Panc1 (cell line): ENCODE measurements at regions not wholly inside any gene's neighbourhood (a gene's known extent, or its start where the extent isn't known, plus 50 kb on each side); places are given as distances from the start of the nearest gene placed in this dataset.

ENCODE experiments used
- ATAC-seq: fragments of 200-7000 bp; cut with Tn5 transposase; 2 replicates; pipeline ENCODE4 v1.9.1; 2020; ENCODE audit warnings: mild to moderate bottlenecking, moderate library complexity
- BruUV-seq: library from RNA; stranded (reverse); fragments of 400-500 nt; replicated peaks from 2 replicates; lab custom pipeline; 2021; lab: Mats Ljungman, UMichigan
- CTCF ChIA-PET: fragments of 300-600 bp; sonication (Branson Sonifier 250); formaldehyde crosslinking; loops from one replicate; lab custom pipeline; 2022; ENCODE audit warnings: antibody characterized with exemption; lab: Charles Lee
- POLR2A ChIA-PET: fragments of 300-600 bp; sonication (Branson Sonifier 250); formaldehyde crosslinking; loops from one replicate; lab custom pipeline; 2022; ENCODE audit warnings: antibody characterized with exemption; lab: Charles Lee
- DNase-seq: peaks from one replicate; pipeline ENCODE4 v3.0.0-alpha.2; 2010; ENCODE audit warnings: low read depth, low spot score
- H3K27ac ChIP-seq: 2 replicates; pipeline ENCODE4 v1.5.1; 2011; ENCODE audit warnings: mild to moderate bottlenecking, low read length, inconsistent platforms
- H3K27me3 ChIP-seq: fragments of 200-500 bp; sonication (Bioruptor generic); 2 replicates; pipeline ENCODE4 v1.6.0; 2014; ENCODE audit warnings: low read length, inconsistent platforms; ENCODE audit not compliant: control insufficient read depth, insufficient read depth
- H3K36me3 ChIP-seq: fragments of 200-500 bp; sonication (Bioruptor generic); 2 replicates; pipeline ENCODE4 v1.5.1; 2014; ENCODE audit warnings: inconsistent platforms, mild to moderate bottlenecking, low read length, moderate library complexity; ENCODE audit not compliant: control insufficient read depth, insufficient read depth
- H3K4me1 ChIP-seq: 2 replicates; pipeline ENCODE4 v1.5.1; 2011; ENCODE audit warnings: inconsistent platforms, mild to moderate bottlenecking, low read length, moderate library complexity; ENCODE audit not compliant: control insufficient read depth, insufficient read depth
- H3K4me3 ChIP-seq, 2 experiments: 2 replicates each; pipeline ENCODE4 v1.5.1; 2011 to 2012; ENCODE audit warnings: low read depth in 2 of 2, low read length in 2 of 2, mild to moderate bottlenecking in 2 of 2, inconsistent platforms in 1 of 2, moderate library complexity in 1 of 2
- H3K9me3 ChIP-seq: fragments of 200-500 bp; sonication (Bioruptor generic); 2 replicates; pipeline ENCODE4 v1.5.1; 2014; ENCODE audit warnings: low read depth, mild to moderate bottlenecking, inconsistent platforms, low read length, moderate library complexity; ENCODE audit not compliant: control insufficient read depth, insufficient read depth
- CTCF ChIP-seq: fragments of 450-650 bp; IDR thresholded peaks from 2 replicates; pipeline ENCODE4 v1.5.1; 2017; ENCODE audit warnings: mild to moderate bottlenecking
- POLR2AphosphoS5 ChIP-seq: IDR thresholded peaks from 2 replicates; pipeline ENCODE4 v1.6.1; 2012; ENCODE audit warnings: mild to moderate bottlenecking, low read depth, low read length, moderate library complexity
- SIN3A ChIP-seq: IDR thresholded peaks from 2 replicates; pipeline ENCODE4 v1.6.1; 2012; ENCODE audit warnings: low read depth, mild to moderate bottlenecking, low read length, moderate library complexity, borderline replicate concordance; ENCODE audit not compliant: insufficient read depth
- TCF7L2 ChIP-seq: IDR thresholded peaks from 2 replicates; pipeline ENCODE4 v1.6.1; 2011; ENCODE audit warnings: mild to moderate bottlenecking, low read depth, low read length, inconsistent platforms
- in situ Hi-C: cut with HindIII; loops from 2 replicates; pipeline ENCODE4 v1.10.0; 2016; ENCODE audit warnings: low sequenced_read_pairs, low pct_unique_long_range_greater_than_20kb
- intact Hi-C: fragments of 100-400 bp; cut with micrococcal nuclease; formaldehyde crosslinking; loops from one replicate; pipeline ENCODE4 v1.10.0; 2022; ENCODE audit not compliant: unreplicated experiment
- TF ChIP-seq, protein P1 (sequence below), 2 experiments: IDR thresholded peaks; 2 replicates each; pipeline ENCODE4 v1.6.1; 2011 to 2012; ENCODE audit warnings: low read depth in 2 of 2, control low read depth in 1 of 2, low read length in 1 of 2, mild to moderate bottlenecking in 1 of 2, moderate library complexity in 1 of 2; ENCODE audit not compliant: insufficient read depth in 1 of 2

DNA sequence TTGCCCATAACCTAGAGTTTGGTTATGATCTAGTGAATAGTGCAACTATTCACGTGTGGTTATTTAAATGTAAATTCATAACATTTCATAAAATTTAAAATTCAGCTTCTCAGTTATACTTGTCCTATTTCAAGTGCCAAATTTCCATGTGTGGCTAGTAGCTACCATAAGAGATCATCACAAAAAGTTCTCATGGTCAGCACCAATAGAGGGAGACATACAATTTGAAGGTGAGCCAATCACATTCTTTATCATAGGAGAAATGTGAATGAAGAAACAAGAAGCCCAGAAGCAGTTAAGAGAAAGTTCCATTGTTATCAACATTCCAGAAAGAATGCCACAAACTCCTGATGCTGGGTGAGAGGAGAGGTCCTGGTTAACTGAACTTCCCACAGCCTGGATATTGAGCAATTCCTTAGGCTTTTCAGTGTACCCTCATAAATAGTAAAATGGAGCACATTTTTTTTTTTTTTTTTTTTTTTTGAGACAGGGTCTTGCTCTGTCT lies 892.9 kb upstream of the USP15 start:
- in situ Hi-C loops (no loop called here), intact Hi-C loops (no loop called here)
- DNase-seq (no peak), ATAC-seq (no peak)
- TF ChIP-seq, protein P1, sequence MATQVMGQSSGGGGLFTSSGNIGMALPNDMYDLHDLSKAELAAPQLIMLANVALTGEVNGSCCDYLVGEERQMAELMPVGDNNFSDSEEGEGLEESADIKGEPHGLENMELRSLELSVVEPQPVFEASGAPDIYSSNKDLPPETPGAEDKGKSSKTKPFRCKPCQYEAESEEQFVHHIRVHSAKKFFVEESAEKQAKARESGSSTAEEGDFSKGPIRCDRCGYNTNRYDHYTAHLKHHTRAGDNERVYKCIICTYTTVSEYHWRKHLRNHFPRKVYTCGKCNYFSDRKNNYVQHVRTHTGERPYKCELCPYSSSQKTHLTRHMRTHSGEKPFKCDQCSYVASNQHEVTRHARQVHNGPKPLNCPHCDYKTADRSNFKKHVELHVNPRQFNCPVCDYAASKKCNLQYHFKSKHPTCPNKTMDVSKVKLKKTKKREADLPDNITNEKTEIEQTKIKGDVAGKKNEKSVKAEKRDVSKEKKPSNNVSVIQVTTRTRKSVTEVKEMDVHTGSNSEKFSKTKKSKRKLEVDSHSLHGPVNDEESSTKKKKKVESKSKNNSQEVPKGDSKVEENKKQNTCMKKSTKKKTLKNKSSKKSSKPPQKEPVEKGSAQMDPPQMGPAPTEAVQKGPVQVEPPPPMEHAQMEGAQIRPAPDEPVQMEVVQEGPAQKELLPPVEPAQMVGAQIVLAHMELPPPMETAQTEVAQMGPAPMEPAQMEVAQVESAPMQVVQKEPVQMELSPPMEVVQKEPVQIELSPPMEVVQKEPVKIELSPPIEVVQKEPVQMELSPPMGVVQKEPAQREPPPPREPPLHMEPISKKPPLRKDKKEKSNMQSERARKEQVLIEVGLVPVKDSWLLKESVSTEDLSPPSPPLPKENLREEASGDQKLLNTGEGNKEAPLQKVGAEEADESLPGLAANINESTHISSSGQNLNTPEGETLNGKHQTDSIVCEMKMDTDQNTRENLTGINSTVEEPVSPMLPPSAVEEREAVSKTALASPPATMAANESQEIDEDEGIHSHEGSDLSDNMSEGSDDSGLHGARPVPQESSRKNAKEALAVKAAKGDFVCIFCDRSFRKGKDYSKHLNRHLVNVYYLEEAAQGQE (IDR thresholded peaks at IDR 0.05; ENCODE audit: insufficient read depth in 1 of 2, low read depth in 2 of 2, low read length in 1 of 2), result no peak
- TF ChIP-seq CTCF, result no peak
- no peak for TF ChIP-seq TCF7L2
- ChIA-PET POLR2A (no interaction called here), CTCF (interaction anchor here (0.6 kb wide), 1 partner anchor 8 kb away, joined by 8 read pairs; no protein-coding TSS in a partner anchor)
- Histone ChIP-seq H3K36me3 (no peaks in the 10 kb centered on the region), H3K4me3 (no peak overlapping the region), H3K9me3 (no peaks in the 10 kb centered on the region), H3K4me1 (no peaks in the 10 kb centered on the region), H3K27me3 (no peaks in the 10 kb centered on the region), H3K27ac (no peak overlapping the region)
- BruUV-seq, result no TSS peak

DNA sequence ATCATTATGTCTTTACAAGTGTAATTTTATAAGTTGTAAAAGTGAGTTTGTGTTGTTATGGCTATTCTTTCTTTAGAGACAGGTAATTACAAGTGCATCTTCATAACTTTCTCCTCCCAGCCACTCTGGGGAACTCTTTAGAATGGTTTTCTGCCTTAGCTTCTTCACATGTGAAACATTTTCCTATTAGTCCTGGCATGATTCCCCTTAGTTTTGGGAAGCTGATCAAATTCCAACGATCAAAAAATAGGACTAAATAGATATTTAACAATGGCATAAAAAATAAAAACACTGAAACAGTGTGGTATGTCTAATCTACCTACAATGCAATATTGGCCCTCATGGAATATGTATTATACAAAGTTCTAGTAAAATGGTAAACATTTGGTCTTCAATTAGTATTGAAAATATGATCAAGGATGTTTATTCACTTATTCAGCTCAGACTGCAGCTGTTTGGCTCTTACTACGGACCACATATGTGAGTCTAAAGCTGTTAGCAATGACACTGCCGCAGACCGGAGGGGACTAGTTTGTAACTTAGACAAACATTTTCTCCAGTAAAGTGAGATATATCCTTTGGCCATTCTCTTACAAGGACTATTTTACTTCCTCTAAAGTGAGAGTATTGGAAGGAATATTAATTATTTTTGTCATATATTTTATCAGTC lies 890.8 kb upstream of the USP15 start:
- Histone ChIP-seq H3K4me3 (no peak overlapping the region), H3K27me3 (no peaks in the 10 kb centered on the region), H3K36me3 (no peaks in the 10 kb centered on the region), H3K9me3 (no peaks in the 10 kb centered on the region), H3K4me1 (no peaks in the 10 kb centered on the region), H3K27ac (no peak overlapping the region)
- intact Hi-C loops (no loop called here), in situ Hi-C loops (no loop called here)
- no peak for DNase-seq
- TF ChIP-seq CTCF (no peak), POLR2AphosphoS5 (no peak), SIN3A (no peak), TCF7L2 (no peak)
- TF ChIP-seq, protein P1 (IDR thresholded peaks at IDR 0.05; ENCODE audit: insufficient read depth in 1 of 2, low read depth in 2 of 2, low read length in 1 of 2), result no peak
- POLR2A ChIA-PET, result no interaction called here
- no peak for ATAC-seq
- BruUV-seq, result no TSS peak
- CTCF ChIA-PET, result no interaction called here
